ENCODE measurements at regions not wholly inside any gene's neighbourhood (a gene's known extent, or its start where the extent isn't known, plus 50 kb on each side); places are given as distances from the start of the nearest gene placed in this dataset.

DNA sequence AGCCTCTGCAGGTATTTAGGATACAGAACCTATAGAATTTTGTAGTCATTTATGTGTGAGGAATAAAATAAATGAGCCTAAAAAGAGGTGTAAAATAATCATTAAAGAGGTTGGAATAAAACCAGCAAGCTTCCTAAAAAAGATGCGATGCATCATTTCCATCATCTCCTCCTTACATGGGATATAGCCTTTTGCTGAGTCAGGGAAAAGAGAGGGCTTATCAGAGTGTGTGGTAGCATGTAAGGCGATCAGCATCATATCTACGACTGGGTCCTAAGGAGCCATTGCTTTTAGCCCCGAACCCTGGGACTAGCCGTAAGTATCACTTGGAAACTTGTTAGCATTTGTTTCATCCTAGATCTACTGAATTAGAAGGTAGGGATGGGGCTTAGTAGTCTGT lies 94.9 kb downstream of the DTWD1 start:
- TF ChIP-seq SP2 (tag by site-specific recombination; IDR thresholded peaks at IDR 0.05) (no peak), ZNF629 (tag by site-specific recombination; IDR thresholded peaks at IDR 0.05) (no peak), ZBTB7A (tag by site-specific recombination; IDR thresholded peaks at IDR 0.05; ENCODE audit: low read depth) (no peak), TCF7L2 (IDR thresholded peaks at IDR 0.05; ENCODE audit: borderline replicate concordance, low read depth, low read length) (no peak), BCL11A (tag by site-specific recombination; IDR thresholded peaks at IDR 0.05; ENCODE audit: low read depth) (no peak), ZNF324 (tag by site-specific recombination; IDR thresholded peaks at IDR 0.05) (no peak), ZNF561 (tag by site-specific recombination; IDR thresholded peaks at IDR 0.05; ENCODE audit: borderline replicate concordance) (no peak)
- TF ChIP-seq, protein P1, sequence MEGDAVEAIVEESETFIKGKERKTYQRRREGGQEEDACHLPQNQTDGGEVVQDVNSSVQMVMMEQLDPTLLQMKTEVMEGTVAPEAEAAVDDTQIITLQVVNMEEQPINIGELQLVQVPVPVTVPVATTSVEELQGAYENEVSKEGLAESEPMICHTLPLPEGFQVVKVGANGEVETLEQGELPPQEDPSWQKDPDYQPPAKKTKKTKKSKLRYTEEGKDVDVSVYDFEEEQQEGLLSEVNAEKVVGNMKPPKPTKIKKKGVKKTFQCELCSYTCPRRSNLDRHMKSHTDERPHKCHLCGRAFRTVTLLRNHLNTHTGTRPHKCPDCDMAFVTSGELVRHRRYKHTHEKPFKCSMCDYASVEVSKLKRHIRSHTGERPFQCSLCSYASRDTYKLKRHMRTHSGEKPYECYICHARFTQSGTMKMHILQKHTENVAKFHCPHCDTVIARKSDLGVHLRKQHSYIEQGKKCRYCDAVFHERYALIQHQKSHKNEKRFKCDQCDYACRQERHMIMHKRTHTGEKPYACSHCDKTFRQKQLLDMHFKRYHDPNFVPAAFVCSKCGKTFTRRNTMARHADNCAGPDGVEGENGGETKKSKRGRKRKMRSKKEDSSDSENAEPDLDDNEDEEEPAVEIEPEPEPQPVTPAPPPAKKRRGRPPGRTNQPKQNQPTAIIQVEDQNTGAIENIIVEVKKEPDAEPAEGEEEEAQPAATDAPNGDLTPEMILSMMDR (tag by site-specific recombination; IDR thresholded peaks at IDR 0.05) = no peak
